HEK293T (cell line): ENCODE measurements at regions not wholly inside any gene's neighbourhood (a gene's known extent, or its start where the extent isn't known, plus 50 kb on each side); places are given as distances from the start of the nearest gene placed in this dataset.
"Not testable (repeated sequence)": the region's sequence is repeated elsewhere in the genome, so short reads cannot be mapped to it uniquely, and the experiment has no call there.

Source experiments
- CTCF ChIA-PET: fragments of 350-600 bp; formaldehyde crosslinking; extraction: SDS; loops from one replicate; lab custom pipeline; 2021; ENCODE audit warnings: antibody characterized with exemption, inconsistent platforms; lab: Yijun Ruan, JAX
- POLR2A ChIA-PET: fragments of 350-600 bp; formaldehyde crosslinking; extraction: SDS; loops from one replicate; lab custom pipeline; 2020; ENCODE audit warnings: antibody characterized with exemption, inconsistent platforms; lab: Yijun Ruan, JAX
- DNase-seq: peaks from one replicate; pipeline ENCODE4 v3.0.0; 2012; ENCODE audit warnings: mixed read lengths; ENCODE audit errors: extremely low spot score
- ARNT ChIP-seq: fragments of 450-650 bp; IDR thresholded peaks from 2 replicates; pipeline ENCODE4 v1.6.1; 2017; ENCODE audit warnings: mild to moderate bottlenecking
- BHLHE40 ChIP-seq: fragments of 450-650 bp; IDR thresholded peaks from 2 replicates; pipeline ENCODE4 v1.6.1; 2016; ENCODE audit warnings: mild to moderate bottlenecking, moderate library complexity, borderline replicate concordance
- CTBP1 ChIP-seq: fragments of 450-650 bp; IDR thresholded peaks from 2 replicates; pipeline ENCODE4 v1.6.1; 2016; ENCODE audit warnings: borderline replicate concordance
- ELF4 ChIP-seq: fragments of 450-650 bp; IDR thresholded peaks from 2 replicates; pipeline ENCODE4 v1.6.1; 2017; ENCODE audit warnings: antibody characterized with exemption
- FOXA1 ChIP-seq: fragments of 450-650 bp; IDR thresholded peaks from 2 replicates; pipeline ENCODE4 v1.6.1; 2016; ENCODE audit warnings: mild to moderate bottlenecking
- FOXK2 ChIP-seq: fragments of 450-650 bp; IDR thresholded peaks from 2 replicates; pipeline ENCODE4 v1.6.1; 2016; ENCODE audit warnings: mild to moderate bottlenecking
- FOXM1 ChIP-seq: fragments of 450-650 bp; IDR thresholded peaks from 2 replicates; pipeline ENCODE4 v1.6.1; 2017; ENCODE audit warnings: mild to moderate bottlenecking, borderline replicate concordance
- HDGF ChIP-seq: fragments of 450-650 bp; IDR thresholded peaks from 2 replicates; pipeline ENCODE4 v1.6.1; 2017; ENCODE audit warnings: antibody characterized with exemption, borderline replicate concordance
- L3MBTL2 ChIP-seq: fragments of 450-650 bp; conservative IDR thresholded peaks from 2 replicates; pipeline ENCODE4 v1.6.1; 2016; ENCODE audit warnings: mild to moderate bottlenecking
- LEF1 ChIP-seq: fragments of 450-650 bp; IDR thresholded peaks from 2 replicates; pipeline ENCODE4 v1.6.1; 2017; ENCODE audit warnings: mild to moderate bottlenecking, borderline replicate concordance
- NFRKB ChIP-seq: fragments of 450-650 bp; IDR thresholded peaks from 2 replicates; pipeline ENCODE4 v1.6.1; 2016; ENCODE audit warnings: mild to moderate bottlenecking, moderate library complexity
- PKNOX1 ChIP-seq: fragments of 450-650 bp; IDR thresholded peaks from 2 replicates; pipeline ENCODE4 v1.6.1; 2016
- SP1 ChIP-seq: fragments of 450-650 bp; IDR thresholded peaks from 2 replicates; pipeline ENCODE4 v1.6.1; 2017
- SUZ12 ChIP-seq: fragments of 450-650 bp; IDR thresholded peaks from 2 replicates; pipeline ENCODE4 v1.6.1; 2016; ENCODE audit warnings: mild to moderate bottlenecking
- TARDBP ChIP-seq: fragments of 450-650 bp; IDR thresholded peaks from 2 replicates; pipeline ENCODE4 v1.6.1; 2016
- ZNF384 ChIP-seq: fragments of 450-650 bp; IDR thresholded peaks from 2 replicates; pipeline ENCODE4 v1.6.1; 2016

DNA sequence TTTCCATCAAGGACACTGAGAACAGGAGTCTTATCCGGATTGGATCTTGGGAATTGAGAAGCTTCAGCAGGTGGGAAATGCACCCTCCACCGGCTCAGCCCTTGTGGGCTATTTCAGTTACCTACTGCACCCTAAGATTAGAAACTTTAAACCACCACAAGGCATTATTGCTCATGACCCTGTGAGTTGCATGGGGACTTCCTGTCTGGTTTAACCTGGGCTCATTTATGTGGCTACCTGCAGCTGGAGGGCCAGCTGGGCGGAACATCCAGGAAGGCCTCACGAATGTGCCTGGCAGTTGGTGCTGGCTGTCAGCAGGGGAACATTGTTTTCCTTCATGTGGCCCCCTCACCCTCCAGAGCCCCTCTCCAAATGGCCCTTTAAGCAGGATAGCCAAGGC lies 164.1 kb downstream of the DEFB131A start:
- TF ChIP-seq NFRKB (no peak), CTBP1 (no peak), TARDBP (no peak), SP1 (no peak), PKNOX1 (no peak), HDGF (no peak), ZNF384 (no peak), FOXA1 (no peak), L3MBTL2 (no peak), ARNT (no peak), LEF1 (no peak), SUZ12 (no peak), ELF4 (no peak), BHLHE40 (no peak), FOXK2 (no peak), FOXM1 (no peak)
- ChIA-PET CTCF (no interaction called here), POLR2A (no interaction called here)
- DNase-seq = no peak

DNA sequence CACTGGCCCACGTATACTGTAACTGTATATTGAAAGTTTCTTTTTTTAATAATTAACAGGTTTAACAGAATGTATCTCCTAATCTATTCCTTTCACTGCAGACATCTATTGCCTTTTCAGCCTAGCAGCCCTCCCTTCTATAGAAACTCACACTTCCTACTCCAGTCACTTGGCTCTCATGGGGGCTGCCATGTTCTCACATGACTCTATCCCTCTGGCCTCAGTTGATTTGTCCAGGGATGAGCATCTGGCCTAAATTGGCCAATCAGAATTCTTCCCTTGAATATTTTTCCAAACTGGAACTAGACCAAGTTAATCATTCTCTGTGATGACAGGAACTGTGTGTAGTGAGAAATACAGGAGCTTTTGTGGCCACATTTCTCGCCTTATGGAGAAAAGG lies 166.1 kb downstream of the DEFB131A start:
- DNase-seq, CTCF ChIA-PET, POLR2A ChIA-PET: not testable (repeated sequence)

GRCh38 chr4:9611101-9611500 lies 166.9 kb downstream of the DEFB131A start:
- ChIA-PET POLR2A (no interaction called here), CTCF (no interaction called here)
- TF ChIP-seq FOXM1 (no peak), ARNT (no peak)
- no peak for DNase-seq

- POLR2A ChIA-PET, CTCF ChIA-PET, DNase-seq: not testable (repeated sequence)
These were observed 145.0 kb upstream of the DRD5 start for GRCh38 chr4:9636411-9636810.

DNA sequence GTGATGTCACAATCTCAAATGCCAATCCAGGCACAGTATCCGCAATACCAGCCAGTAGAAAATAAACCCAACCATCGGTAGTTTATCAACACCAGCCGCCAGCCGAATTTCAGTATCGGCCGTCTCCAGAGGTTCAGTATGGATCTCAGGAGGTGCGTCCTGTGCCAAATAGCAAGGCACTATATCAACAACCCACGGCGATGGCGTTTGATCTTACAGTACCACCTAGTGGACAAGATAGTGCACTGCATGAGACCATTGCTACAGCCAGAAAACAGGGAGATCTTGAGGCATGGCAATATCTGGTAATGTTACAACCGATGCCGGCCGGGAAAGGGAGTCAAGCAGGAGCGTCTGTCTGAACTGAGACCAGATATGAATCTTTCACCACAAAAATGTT lies 121.8 kb upstream of the DRD5 start:
- DNase-seq, POLR2A ChIA-PET, CTCF ChIA-PET: not testable (repeated sequence)

DNA sequence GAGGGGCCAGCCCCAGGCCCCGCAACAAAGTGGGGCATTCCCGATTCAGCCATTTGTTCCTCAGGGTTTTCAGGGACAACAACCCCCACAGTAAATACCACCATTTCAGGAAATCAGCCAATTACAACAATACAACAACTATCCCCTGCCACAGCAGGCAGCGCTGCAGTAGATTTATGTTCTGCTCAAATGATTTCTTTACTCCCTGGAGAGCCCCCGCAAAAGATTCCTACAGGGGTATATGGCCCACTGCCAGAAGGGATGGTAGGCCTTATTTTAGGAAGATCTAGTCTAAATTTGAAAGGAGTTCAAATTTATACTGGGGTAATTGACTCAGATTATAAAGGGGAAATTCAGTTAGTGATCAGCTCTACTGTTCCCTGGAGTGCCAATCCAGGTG lies 120.5 kb upstream of the DRD5 start:
- DNase-seq, CTCF ChIA-PET, POLR2A ChIA-PET: not testable (repeated sequence)

- DNase-seq, CTCF ChIA-PET, POLR2A ChIA-PET: not testable (repeated sequence)
These were observed 110.7 kb upstream of the DRD5 start for GRCh38 chr4:9670725-9671124.

DNA sequence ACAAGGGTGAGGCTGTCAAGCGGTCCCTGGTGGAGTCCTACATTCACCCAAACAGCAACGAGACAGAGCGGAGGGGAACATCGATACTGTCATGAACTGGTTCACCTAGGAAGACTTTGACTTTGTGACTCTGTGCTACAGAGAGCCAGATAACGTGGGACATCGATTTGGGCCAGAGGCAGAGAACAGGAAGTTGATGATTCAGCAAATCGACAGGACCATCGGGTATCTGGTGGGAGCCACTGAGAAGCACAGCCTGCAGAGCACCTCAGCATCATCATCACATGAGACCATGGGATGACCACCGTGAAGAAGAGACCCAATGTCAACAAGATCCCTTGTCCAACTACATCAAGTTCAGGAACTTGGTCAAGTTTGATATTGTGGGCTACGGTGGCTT lies 104.1 kb upstream of the DRD5 start:
- DNase-seq, POLR2A ChIA-PET, CTCF ChIA-PET: not testable (repeated sequence)

- ChIA-PET CTCF (no interaction called here), POLR2A (no interaction called here)
- no peak for DNase-seq
- TF ChIP-seq ZNF384 (no peak), FOXM1 (no peak), LEF1 (no peak), ELF4 (no peak), FOXK2 (no peak), BHLHE40 (no peak), HDGF (no peak), CTBP1 (no peak), NFRKB (no peak), TARDBP (no peak), ARNT (no peak), SP1 (no peak), PKNOX1 (no peak), L3MBTL2 (no peak)
These were observed 101.5 kb upstream of the DRD5 start for GRCh38 chr4:9679704-9680478.

- CTCF ChIA-PET, DNase-seq, POLR2A ChIA-PET: not testable (repeated sequence)
These were observed 98.3 kb upstream of the DRD5 start for GRCh38 chr4:9683174-9683573.

DNA sequence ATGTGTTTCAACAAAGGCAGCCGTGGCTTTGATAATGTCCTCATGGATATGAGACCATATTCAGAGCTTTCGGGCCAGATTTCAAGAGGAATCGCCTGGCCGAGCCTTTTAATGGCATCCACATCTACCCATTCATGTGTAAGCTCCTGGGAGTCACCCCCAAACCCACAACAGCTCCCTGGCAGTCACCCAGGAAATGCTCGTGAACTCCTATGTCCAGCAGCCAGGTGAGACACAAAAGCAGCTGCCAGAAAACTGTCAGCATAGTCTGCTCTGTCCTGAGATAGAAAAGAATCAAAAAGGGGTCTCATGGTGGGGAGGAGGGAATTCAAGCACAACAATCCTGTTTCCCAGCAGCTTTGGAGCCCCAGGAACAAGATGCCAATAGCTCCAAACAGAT lies 96.4 kb upstream of the DRD5 start:
- POLR2A ChIA-PET, CTCF ChIA-PET, DNase-seq: not testable (repeated sequence)
